GM12878 (cell line): ENCODE measurements at regions not wholly inside any gene's neighbourhood (a gene's known extent, or its start where the extent isn't known, plus 50 kb on each side); places are given as distances from the start of the nearest gene placed in this dataset.

Experiments
- ATAC-seq: fragments of 200-7000 bp; cut with Tn5 transposase; 3 replicates; pipeline ENCODE4 v1.9.1; 2020; ENCODE audit warnings: mild to moderate bottlenecking, moderate library complexity
- BruUV-seq: library from RNA; stranded (reverse); fragments of 400-500 nt; replicated peaks from 2 replicates; lab custom pipeline; 2021; lab: Mats Ljungman, UMichigan
- CTCF ChIA-PET: fragments of 300-600 bp; sonication (Branson Sonifier 250); formaldehyde crosslinking; extraction: SDS; loops from one replicate; lab custom pipeline; 2021; ENCODE audit warnings: inconsistent platforms; lab: Yijun Ruan, JAX
- POLR2A ChIA-PET: fragments of 350-600 bp; formaldehyde crosslinking; extraction: SDS; loops from one replicate; lab custom pipeline; 2021; ENCODE audit warnings: inconsistent platforms; lab: Charles Lee
- RAD21 ChIA-PET: fragments of 300-600 bp; sonication (Branson Sonifier 250); formaldehyde crosslinking; loops from one replicate; lab custom pipeline; 2023; ENCODE audit warnings: antibody characterized with exemption; ENCODE audit not compliant: unreplicated experiment; lab: Charles Lee
- SMC1A ChIA-PET: fragments of 300-600 bp; sonication (Branson Sonifier 250); formaldehyde crosslinking; loops from one replicate; lab custom pipeline; 2023; ENCODE audit not compliant: unreplicated experiment, uncharacterized antibody; lab: Charles Lee
- DNase-seq: peaks from one replicate; pipeline ENCODE4 v3.0.0-alpha.2; 2011; ENCODE audit warnings: low read depth, low spot score
- FAIRE-seq: peaks from 3 replicates; lab custom pipeline; 2011; peaks lifted over from hg19 to GRCh38; lab: Jason Lieb, UNC
- H2AFZ ChIP-seq: 2 replicates; pipeline ENCODE4 v1.6.0; 2011; ENCODE audit warnings: low read depth, low read length, control low read depth; ENCODE audit not compliant: control insufficient read depth
- H3K27ac ChIP-seq: 2 replicates; pipeline ENCODE4 v1.5.1; 2011; ENCODE audit warnings: control low read depth; ENCODE audit not compliant: control insufficient read depth, insufficient read depth
- H3K27me3 ChIP-seq, 2 experiments: replicated peaks in 1 of 2; 2 replicates each; pipeline versions ENCODE4 v1.6.0 to v1.6.1; 2011; ENCODE audit warnings: low read length in 1 of 2; ENCODE audit not compliant: control insufficient read depth in 2 of 2, insufficient read depth in 2 of 2
- H3K36me3 ChIP-seq, 2 experiments: 2 replicates each; pipeline ENCODE4 v1.5.1; 2011; ENCODE audit warnings: low read length in 1 of 2; ENCODE audit not compliant: control insufficient read depth in 2 of 2, insufficient read depth in 2 of 2
- H3K4me1 ChIP-seq: 2 replicates; pipeline ENCODE4 v1.6.1; 2011; ENCODE audit warnings: mild to moderate bottlenecking, low read length, moderate library complexity, mixed read lengths; ENCODE audit not compliant: control insufficient read depth, insufficient read depth
- H3K4me2 ChIP-seq: 2 replicates; pipeline ENCODE4 v1.6.0; 2011; ENCODE audit warnings: control low read depth; ENCODE audit not compliant: control insufficient read depth, insufficient read depth
- H3K4me3 ChIP-seq: fragments of 200-600 bp; sonication (generic); 2 replicates; pipeline ENCODE4 v1.5.1; 2016
- H3K79me2 ChIP-seq: 2 replicates; pipeline ENCODE4 v1.6.0; 2011; ENCODE audit warnings: low read length; ENCODE audit not compliant: control insufficient read depth, insufficient read depth
- H3K9ac ChIP-seq: 2 replicates; pipeline ENCODE4 v1.8.0; 2011; ENCODE audit warnings: low read length, control low read depth, mixed read lengths; ENCODE audit not compliant: control insufficient read depth, insufficient read depth
- H3K9me3 ChIP-seq: replicated peaks from 3 replicates; pipeline ENCODE4 v1.5.1; 2011; ENCODE audit warnings: mild to moderate bottlenecking, low read length; ENCODE audit not compliant: control insufficient read depth, insufficient read depth
- H4K20me1 ChIP-seq: 2 replicates; pipeline ENCODE4 v1.6.0; 2011; ENCODE audit not compliant: control insufficient read depth, insufficient read depth
- CBX3 ChIP-seq: fragments of 200-600 bp; sonication (generic); IDR thresholded peaks from 2 replicates; pipeline ENCODE4 v1.6.1; 2016; ENCODE audit warnings: low read depth, borderline replicate concordance
- CEBPB ChIP-seq, 2 experiments: fragments of 150-350 bp in 1 of 2; IDR thresholded peaks; 2 replicates each; pipeline ENCODE4 v1.6.1; 2012 to 2014; ENCODE audit warnings: low read depth in 2 of 2, low read length in 2 of 2, borderline replicate concordance in 1 of 2, inconsistent platforms in 1 of 2
- CREB1 ChIP-seq: IDR thresholded peaks from 2 replicates; pipeline ENCODE4 v1.6.1; 2012; ENCODE audit warnings: low read depth, mild to moderate bottlenecking, inconsistent platforms
- ELK1 ChIP-seq: IDR thresholded peaks from 2 replicates; pipeline ENCODE4 v1.6.1; 2012; ENCODE audit warnings: low read depth, low read length, improper control_type of control experiment
- FOXK2 ChIP-seq: fragments of 450-650 bp; IDR thresholded peaks from 2 replicates; pipeline ENCODE4 v1.6.1; 2017; ENCODE audit warnings: mild to moderate bottlenecking, moderate library complexity
- LARP7 ChIP-seq: fragments of 450-650 bp; IDR thresholded peaks from 2 replicates; pipeline ENCODE4 v1.6.1; 2017; ENCODE audit warnings: mild to moderate bottlenecking
- MEF2B ChIP-seq: fragments of 450-650 bp; IDR thresholded peaks from 2 replicates; pipeline ENCODE4 v1.6.1; 2018; ENCODE audit warnings: mild to moderate bottlenecking, moderate library complexity; ENCODE audit not compliant: partially characterized antibody, poor library complexity, severe bottlenecking
- NFYB ChIP-seq: IDR thresholded peaks from 2 replicates; pipeline ENCODE4 v1.6.1; 2011; ENCODE audit warnings: low read depth, mild to moderate bottlenecking, low read length, improper control_type of control experiment, moderate library complexity; ENCODE audit not compliant: insufficient read depth
- NR2F1 ChIP-seq: fragments of 450-650 bp; conservative IDR thresholded peaks from 2 replicates; pipeline ENCODE4 v1.6.1; 2017; ENCODE audit warnings: mild to moderate bottlenecking
- RB1 ChIP-seq: fragments of 450-650 bp; formaldehyde crosslinking; IDR thresholded peaks from 2 replicates; pipeline ENCODE4 v1.6.1; 2017; ENCODE audit warnings: mild to moderate bottlenecking, borderline replicate concordance
- RELA ChIP-seq: fragments of 450-650 bp; IDR thresholded peaks from 2 replicates; pipeline ENCODE4 v1.8.0; 2014; ENCODE audit warnings: borderline replicate concordance; ENCODE audit not compliant: partially characterized antibody
- RUNX3 ChIP-seq: IDR thresholded peaks from 2 replicates; pipeline ENCODE4 v1.6.1; 2012; ENCODE audit warnings: low read length, inconsistent platforms
- SP1 ChIP-seq: IDR thresholded peaks from one replicate; pipeline ENCODE4 v1.6.1; 2011; ENCODE audit warnings: low read depth, low read length
- STAT1 ChIP-seq: fragments of 450-650 bp; conservative IDR thresholded peaks from 2 replicates; pipeline ENCODE4 v1.6.1; 2014; ENCODE audit warnings: antibody characterized with exemption, mild to moderate bottlenecking
- TAF1 ChIP-seq: IDR thresholded peaks from 2 replicates; pipeline ENCODE4 v1.6.1; 2011; ENCODE audit warnings: mild to moderate bottlenecking, low read depth, low read length, borderline replicate concordance
- WRNIP1 ChIP-seq: IDR thresholded peaks from 2 replicates; pipeline ENCODE4 v1.6.1; 2011; ENCODE audit warnings: low read depth, low read length, improper control_type of control experiment, borderline replicate concordance
- ZBED1 ChIP-seq: IDR thresholded peaks from 2 replicates; pipeline ENCODE4 v1.6.1; 2016; ENCODE audit warnings: borderline replicate concordance
- WGBS: methylation state at CpG from one replicate; pipeline ENCODE4 v1.1.6; 2016; ENCODE audit warnings: low lambda C conversion rate; ENCODE audit not compliant: insufficient replicate concordance, insufficient coverage; ENCODE audit errors: missing lambda C conversion rate; 5-methylcytosine and 5-hydroxymethylcytosine counted together
- in situ Hi-C: fragments of 300-500 bp; cut with MboI; formaldehyde crosslinking; loops from 9 replicates; pipeline ENCODE4 v1.14.3; 2018; ENCODE audit warnings: mixed read lengths
- intact Hi-C: fragments of 100-400 bp; cut with micrococcal nuclease; formaldehyde crosslinking; loops from one replicate; pipeline ENCODE4 v1.14.2; 2022; ENCODE audit not compliant: unreplicated experiment
- TF ChIP-seq, protein P1 (sequence below): IDR thresholded peaks from 2 replicates; pipeline ENCODE4 v1.6.1; 2011; ENCODE audit warnings: low read depth, low read length, improper control_type of control experiment, borderline replicate concordance
- TF ChIP-seq, protein P2 (sequence below): fragments of 450-650 bp; IDR thresholded peaks from 2 replicates; pipeline ENCODE4 v1.6.1; 2018; ENCODE audit warnings: mild to moderate bottlenecking, low read depth, moderate library complexity; ENCODE audit not compliant: partially characterized antibody

- Histone ChIP-seq H3K4me1 (no peaks in the 10 kb centered on the region), H3K27me3 (no peaks in the 10 kb centered on the region), H4K20me1 (no peaks in the 10 kb centered on the region), H3K79me2 (no peaks in the 10 kb centered on the region), H3K36me3 (no peaks in the 10 kb centered on the region), H2AFZ (no peak overlapping the region), H3K27ac (no peak overlapping the region), H3K4me2 (no peak overlapping the region), H3K9me3 (no peaks in the 10 kb centered on the region), H3K9ac (no peak overlapping the region), H3K4me3 (no peak overlapping the region)
- ChIA-PET CTCF (no interaction called here), POLR2A (no interaction called here), SMC1A (no interaction called here), RAD21 (no interaction called here)
- BruUV-seq, result no TSS peak
- ATAC-seq (no peak), DNase-seq (no peak)
- intact Hi-C loops (loop anchor here (10.0 kb wide), 1 partner anchor 60 kb away; no protein-coding TSS in a partner anchor), in situ Hi-C loops (no loop called here)
- 31% methylated on average over 3 of the region's 3 CpGs for WGBS
- no peak for TF ChIP-seq ZBED1
- TF ChIP-seq RUNX3, result no peak
- no peak for TF ChIP-seq MEF2B
- no peak for TF ChIP-seq CREB1
- TF ChIP-seq ELK1, result no peak
- no peak for TF ChIP-seq NFYB
- TF ChIP-seq FOXK2, result no peak
- no peak for TF ChIP-seq CEBPB (IDR thresholded peaks at IDR 0.05; ENCODE audit: borderline replicate concordance in 1 of 2, low read depth in 2 of 2, low read length in 2 of 2)
- TF ChIP-seq LARP7, result no peak
- TF ChIP-seq CBX3, result no peak
- no peak for TF ChIP-seq SP1
- TF ChIP-seq STAT1, result no peak
- TF ChIP-seq, protein P1, sequence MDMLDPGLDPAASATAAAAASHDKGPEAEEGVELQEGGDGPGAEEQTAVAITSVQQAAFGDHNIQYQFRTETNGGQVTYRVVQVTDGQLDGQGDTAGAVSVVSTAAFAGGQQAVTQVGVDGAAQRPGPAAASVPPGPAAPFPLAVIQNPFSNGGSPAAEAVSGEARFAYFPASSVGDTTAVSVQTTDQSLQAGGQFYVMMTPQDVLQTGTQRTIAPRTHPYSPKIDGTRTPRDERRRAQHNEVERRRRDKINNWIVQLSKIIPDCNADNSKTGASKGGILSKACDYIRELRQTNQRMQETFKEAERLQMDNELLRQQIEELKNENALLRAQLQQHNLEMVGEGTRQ, result no peak
- TF ChIP-seq WRNIP1, result no peak
- no peak for TF ChIP-seq TAF1
- TF ChIP-seq NR2F1, result no peak
- no peak for TF ChIP-seq RELA
- TF ChIP-seq RB1, result no peak
- TF ChIP-seq, protein P2, sequence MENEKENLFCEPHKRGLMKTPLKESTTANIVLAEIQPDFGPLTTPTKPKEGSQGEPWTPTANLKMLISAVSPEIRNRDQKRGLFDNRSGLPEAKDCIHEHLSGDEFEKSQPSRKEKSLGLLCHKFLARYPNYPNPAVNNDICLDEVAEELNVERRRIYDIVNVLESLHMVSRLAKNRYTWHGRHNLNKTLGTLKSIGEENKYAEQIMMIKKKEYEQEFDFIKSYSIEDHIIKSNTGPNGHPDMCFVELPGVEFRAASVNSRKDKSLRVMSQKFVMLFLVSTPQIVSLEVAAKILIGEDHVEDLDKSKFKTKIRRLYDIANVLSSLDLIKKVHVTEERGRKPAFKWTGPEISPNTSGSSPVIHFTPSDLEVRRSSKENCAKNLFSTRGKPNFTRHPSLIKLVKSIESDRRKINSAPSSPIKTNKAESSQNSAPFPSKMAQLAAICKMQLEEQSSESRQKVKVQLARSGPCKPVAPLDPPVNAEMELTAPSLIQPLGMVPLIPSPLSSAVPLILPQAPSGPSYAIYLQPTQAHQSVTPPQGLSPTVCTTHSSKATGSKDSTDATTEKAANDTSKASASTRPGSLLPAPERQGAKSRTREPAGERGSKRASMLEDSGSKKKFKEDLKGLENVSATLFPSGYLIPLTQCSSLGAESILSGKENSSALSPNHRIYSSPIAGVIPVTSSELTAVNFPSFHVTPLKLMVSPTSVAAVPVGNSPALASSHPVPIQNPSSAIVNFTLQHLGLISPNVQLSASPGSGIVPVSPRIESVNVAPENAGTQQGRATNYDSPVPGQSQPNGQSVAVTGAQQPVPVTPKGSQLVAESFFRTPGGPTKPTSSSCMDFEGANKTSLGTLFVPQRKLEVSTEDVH, result no peak
- TF ChIP-seq, all 136 proteins: peak for 0
- no peak for FAIRE-seq
Observed at GRCh38 chr5:18264126-18264882, 630.0 kb downstream of the TAF11L14 start.
